ENCODE measurements at regions not wholly inside any gene's neighbourhood (a gene's known extent, or its start where the extent isn't known, plus 50 kb on each side); places are given as distances from the start of the nearest gene placed in this dataset.

DNA sequence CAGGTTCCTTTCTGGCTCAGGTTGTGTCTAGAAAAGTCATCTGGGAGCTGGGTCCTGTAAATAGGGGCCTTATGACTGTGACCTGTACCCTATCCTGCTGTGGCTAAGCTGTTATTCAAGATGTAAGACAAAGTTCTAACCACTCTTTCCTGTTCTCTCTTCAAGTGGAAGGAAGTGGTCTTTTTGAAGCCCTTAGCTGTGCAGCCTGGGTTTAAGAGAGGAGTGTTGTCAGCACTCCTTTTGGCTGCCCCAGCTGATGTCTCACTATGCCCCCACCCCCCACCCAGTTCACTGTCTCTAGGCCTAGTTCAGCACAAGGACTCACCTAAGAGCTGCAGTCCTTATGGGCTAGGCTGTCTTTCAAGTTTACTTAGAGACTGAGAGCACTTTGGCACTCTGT, 1069.5 kb downstream of the FAM133A start:
- Histone ChIP-seq H3K9ac (replicated peaks in 1 of 4; ENCODE audit: extremely low read depth in 1 of 4, low read depth in 3 of 4, low read length in 3 of 4) (no peak overlapping the region), H3K4me2 (ENCODE audit: insufficient read depth in 1 of 2, low read depth in 2 of 2, low read length in 2 of 2) (no peak overlapping the region), H2AK5ac (ENCODE audit: low read depth, low read length) (no peak overlapping the region), H2BK20ac (ENCODE audit: low read length) (no peak overlapping the region), H3K4me3 (ENCODE audit: extremely low read depth in 1 of 4, insufficient read depth in 2 of 4, low read depth in 3 of 4, low read length in 4 of 4) (no peak overlapping the region), H3K27ac (ENCODE audit: low read depth, low read length) (no peak overlapping the region), H2AFZ (ENCODE audit: low read length) (no peak overlapping the region), H4K20me1 (replicated peaks in 1 of 2; ENCODE audit: control insufficient read depth in 1 of 2, insufficient read depth in 2 of 2, low read length in 2 of 2) (no peaks in the 10 kb centered on the region), H2BK15ac (ENCODE audit: low read length) (no peak overlapping the region), H4K5ac (ENCODE audit: insufficient read length, low read depth, low read length) (no peak overlapping the region), H3K18ac (ENCODE audit: extremely low read depth, low read length) (no peak overlapping the region), H3K56ac (replicated peaks; ENCODE audit: insufficient read length, low read depth, low read length) (no peak overlapping the region), H3K4ac (replicated peaks; ENCODE audit: insufficient read length, low read depth, low read length) (no peak overlapping the region), H4K91ac (replicated peaks; ENCODE audit: insufficient read length, low read length) (no peak overlapping the region), H3K79me1 (ENCODE audit: low read depth, low read length) (no peaks in the 10 kb centered on the region), H3K36me3 (ENCODE audit: control insufficient read depth in 2 of 4, insufficient read depth in 4 of 4, low read length in 3 of 4) (no peaks in the 10 kb centered on the region), H3K9me3 (ENCODE audit: insufficient read depth in 2 of 2, low read depth in 1 of 2, low read length in 1 of 2) (no peaks in the 10 kb centered on the region), H3K23ac (ENCODE audit: insufficient read length) (no peak overlapping the region), H2BK12ac (ENCODE audit: low read depth, low read length) (no peak overlapping the region), H2BK120ac (replicated peaks; ENCODE audit: low read depth, low read length) (no peak overlapping the region), H2BK5ac (ENCODE audit: low read depth, low read length) (no peak overlapping the region), H3K4me1 (replicated peaks in 1 of 4; ENCODE audit: control insufficient read depth in 3 of 4, insufficient read depth in 4 of 4, low read length in 3 of 4) (peaks cover 0 to 15% (median 0%) of the 10 kb centered on the region in 4 experiments; a peak in 2 of 7 replicates), H3K27me3 (replicated peaks in 1 of 4; ENCODE audit: control insufficient read depth in 3 of 4, extremely low read depth in 1 of 4, insufficient read depth in 3 of 4, low read length in 3 of 4) (no peaks in the 10 kb centered on the region), H3K23me2 (ENCODE audit: low read depth, low read length) (no peaks in the 10 kb centered on the region), H4K8ac (ENCODE audit: extremely low read depth, insufficient read depth, low read length) (no peak overlapping the region), H3K14ac (ENCODE audit: insufficient read length) (no peak overlapping the region), H3K79me2 (ENCODE audit: control insufficient read depth in 1 of 2, insufficient read depth in 2 of 2, low read length in 2 of 2) (no peaks in the 10 kb centered on the region; a peak in 2 of 4 replicates)
- FAIRE-seq (no peak), DNase-seq (ENCODE audit: low read depth in 1 of 2, low spot score in 2 of 2) (no peak)
- ChIA-PET POLR2A (ENCODE audit: partially characterized antibody) (no interaction called here), CTCF (ENCODE audit: partially characterized antibody) (no interaction called here)
- no peak for TF ChIP-seq CREB1 (IDR thresholded peaks at IDR 0.05)
- TF ChIP-seq KDM5A (IDR thresholded peaks at IDR 0.05; ENCODE audit: low read length), result no peak
- no peak for TF ChIP-seq RFX5 (IDR thresholded peaks at IDR 0.05; ENCODE audit: borderline replicate concordance, low read depth, low read length)
- TF ChIP-seq NRF1 (IDR thresholded peaks at IDR 0.05; ENCODE audit: low read depth, low read length), result no peak
- TF ChIP-seq POU5F1 (IDR thresholded peaks at IDR 0.05; ENCODE audit: low read depth, low read length), result no peak
- no peak for TF ChIP-seq EGR1 (IDR thresholded peaks at IDR 0.05; ENCODE audit: borderline replicate concordance, low read depth, low read length)
- no peak for TF ChIP-seq SIRT6 (IDR thresholded peaks at IDR 0.05; ENCODE audit: low read length)
- TF ChIP-seq NANOG (IDR thresholded peaks at IDR 0.05; ENCODE audit: insufficient read depth, low read depth, low read length, poor library complexity, severe bottlenecking), result no peak

All from H1 (cell line).